Activated CD4-positive, alpha-beta T cell treated with anti-CD3 and anti-CD28 coated beads, Interleukin-2, amount 50 U/mL, for 4 hours (primary cell): ENCODE measurements at regions not wholly inside any gene's neighbourhood (a gene's known extent, or its start where the extent isn't known, plus 50 kb on each side); places are given as distances from the start of the nearest gene placed in this dataset.
"Not testable (repeated sequence)": the region's sequence is repeated elsewhere in the genome, so short reads cannot be mapped to it uniquely, and the experiment has no call there.

Source experiments
- DNase-seq, 2 experiments: peaks; one replicate each; pipeline ENCODE4 v3.0.0-alpha.2; 2020

DNA sequence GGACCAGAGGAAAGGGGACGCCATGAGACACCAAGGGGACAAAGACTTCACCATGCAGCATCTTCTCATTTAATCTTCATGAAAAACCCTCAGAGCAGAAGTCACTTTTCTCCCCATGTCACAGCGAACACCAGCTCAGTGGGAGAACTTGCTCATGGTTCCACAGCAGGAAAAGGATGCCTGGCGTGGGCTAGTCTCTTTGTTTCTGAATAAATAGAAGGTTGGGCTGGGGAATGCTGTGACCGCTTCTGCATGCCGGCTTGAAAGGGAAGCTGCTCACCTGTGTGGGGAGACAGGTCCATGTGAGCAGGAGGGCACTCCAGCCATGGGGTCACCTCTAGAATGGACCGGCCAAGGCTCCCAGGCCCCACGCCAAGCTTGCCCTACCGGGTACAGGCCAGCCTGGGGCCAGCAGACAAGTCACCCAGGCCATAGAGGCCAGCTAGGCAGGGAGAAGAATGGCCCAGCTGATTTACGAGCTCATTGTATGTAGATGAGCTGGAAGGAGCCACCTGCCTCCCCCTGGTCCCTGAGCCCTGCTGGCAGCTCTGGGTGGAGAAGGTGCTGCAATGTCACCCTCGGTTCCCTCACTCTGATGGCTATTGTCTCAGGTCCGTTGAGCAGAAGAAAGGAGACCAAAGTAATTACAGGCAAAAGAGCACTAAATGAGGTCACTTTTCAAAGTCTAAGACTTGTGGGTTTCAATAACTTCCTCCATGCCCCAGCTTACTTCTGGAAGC lies 82.0 kb upstream of the PDZD8 start:
- DNase-seq: no peak

DNA sequence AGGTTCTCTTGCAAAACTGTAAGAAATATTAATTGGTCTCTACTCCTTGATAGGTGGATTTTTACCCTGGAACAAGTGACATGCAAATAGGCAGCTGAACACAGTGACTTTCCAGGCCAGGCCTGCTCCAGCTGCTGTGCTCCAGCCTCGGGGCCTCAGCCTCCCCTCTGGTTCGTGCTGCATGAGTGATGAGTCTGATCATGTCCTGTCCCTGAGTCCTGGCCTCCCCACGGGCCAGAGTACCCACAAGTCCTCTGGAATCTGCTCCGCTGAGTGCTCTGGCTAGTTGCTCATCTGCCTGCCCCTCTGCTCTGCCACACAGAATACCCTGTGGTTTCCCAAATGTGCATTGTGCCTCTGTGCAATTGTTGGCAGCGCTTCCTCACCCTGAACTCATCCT lies 80.1 kb upstream of the PDZD8 start:
- DNase-seq: no peak

DNA sequence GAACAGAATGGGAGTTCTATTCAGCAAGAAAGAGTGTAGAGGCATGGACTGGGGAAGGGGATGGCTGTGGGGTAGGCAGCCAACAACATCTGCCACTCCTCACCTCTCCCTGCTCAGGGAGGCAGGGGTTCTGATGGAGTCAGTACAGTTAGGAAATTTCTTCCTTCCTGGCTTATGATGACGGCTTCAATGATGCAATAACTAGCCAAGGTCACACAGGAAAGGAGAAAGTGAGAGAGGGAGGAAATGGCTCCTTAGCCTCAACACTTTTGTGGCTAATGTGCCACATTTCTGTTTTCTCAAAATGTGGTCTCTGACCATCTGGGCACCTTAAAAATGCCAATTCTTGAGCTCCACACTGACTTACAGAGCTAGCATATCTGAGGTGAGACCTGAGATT lies 79.3 kb upstream of the PDZD8 start:
- DNase-seq: no peak

DNA sequence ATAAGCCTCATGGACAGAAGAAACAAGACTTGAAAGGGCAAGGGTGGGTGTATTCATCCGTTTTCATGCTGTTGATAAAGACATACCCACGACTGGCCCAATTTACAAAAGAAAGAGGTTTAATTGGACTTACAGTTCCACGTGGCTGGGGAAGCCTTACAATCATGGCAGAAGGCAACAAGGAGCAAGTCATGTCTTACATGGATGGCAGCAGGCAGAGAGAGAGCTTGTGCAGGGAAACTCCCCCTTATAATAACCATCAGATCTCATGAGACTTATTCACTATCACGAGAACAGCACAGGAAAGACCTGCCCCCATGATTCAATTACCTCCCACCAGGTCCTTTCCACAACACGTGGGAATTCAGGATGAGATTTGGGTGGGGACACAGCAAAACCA lies 78.2 kb upstream of the PDZD8 start:
- DNase-seq: not testable (repeated sequence)

DNA sequence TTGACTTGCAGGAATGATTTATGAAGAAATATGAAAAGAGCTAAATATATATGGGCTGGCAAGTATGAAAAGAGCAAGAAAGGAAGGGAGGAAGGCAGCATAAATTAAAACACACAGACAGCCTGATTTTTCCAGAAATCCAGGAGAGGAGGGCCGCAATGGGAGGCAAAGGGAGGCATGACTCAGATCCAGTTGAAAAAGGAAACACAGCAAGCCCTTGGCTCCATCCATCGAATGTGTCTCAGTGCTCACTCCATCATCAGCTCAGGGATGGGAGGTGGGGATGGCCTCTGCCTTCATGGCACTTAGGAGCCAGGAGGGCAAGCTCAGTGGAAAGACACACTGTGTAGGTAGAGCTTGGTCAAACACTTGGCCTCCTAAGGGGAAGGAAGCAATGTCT lies 75.7 kb upstream of the PDZD8 start:
- no peak for DNase-seq

DNA sequence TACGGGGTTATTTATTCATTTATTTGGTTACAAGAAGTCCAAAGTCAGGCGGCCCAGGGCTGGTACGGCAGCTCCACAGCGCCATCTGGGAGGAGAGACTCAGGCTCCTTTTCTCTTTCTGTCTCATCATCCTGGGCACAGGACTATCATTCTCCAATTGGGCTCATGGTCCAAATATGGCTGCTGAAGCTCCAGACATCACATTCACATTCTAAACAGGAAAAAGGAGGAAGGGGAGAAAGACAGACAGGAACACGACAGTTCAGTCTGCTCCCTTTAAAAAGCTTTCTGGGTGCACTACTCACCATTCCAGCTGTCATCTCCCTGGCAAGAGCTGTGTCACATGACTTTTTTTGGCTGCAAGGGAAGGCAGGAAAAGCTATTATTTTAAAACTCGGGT lies 74.4 kb upstream of the PDZD8 start:
- no peak for DNase-seq

DNA sequence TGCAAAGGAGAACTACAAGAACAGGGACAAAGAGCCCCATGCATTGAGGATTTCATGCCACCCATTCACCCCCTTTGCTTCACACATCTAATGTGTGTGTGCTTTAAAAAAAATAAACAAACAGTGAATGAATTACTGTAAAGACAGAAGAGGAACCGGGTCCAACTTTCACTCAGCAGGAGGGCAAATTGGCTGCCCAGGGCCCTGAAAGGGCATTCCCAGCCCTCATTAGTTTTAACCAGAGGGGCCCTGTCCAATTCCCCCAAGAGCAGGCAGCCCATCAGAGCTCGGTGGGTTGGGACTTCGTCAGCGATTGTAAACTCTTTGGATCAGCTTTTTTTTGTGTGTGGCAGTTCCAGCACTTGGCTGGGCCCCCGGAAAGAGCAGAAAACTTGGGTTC lies 73.6 kb upstream of the PDZD8 start:
- no peak for DNase-seq

DNA sequence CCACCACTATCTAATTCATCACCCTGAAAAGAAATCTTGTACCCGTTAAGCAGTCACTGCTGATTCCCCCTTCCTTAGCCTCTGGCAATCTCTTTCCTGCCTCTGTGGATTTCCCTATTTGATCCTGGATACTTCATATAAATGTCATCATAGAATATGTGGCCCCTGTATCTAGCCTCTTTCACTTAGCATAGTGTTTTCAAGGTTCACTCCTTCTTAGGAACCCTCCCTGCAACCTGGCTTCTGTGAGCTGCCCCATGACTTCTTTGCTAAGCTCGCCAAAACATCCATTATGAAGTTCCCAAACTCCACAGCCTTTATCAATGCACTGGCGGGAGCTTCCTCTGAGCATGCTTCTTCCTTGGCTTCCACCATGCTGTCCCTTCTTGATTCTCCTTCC lies 70.8 kb upstream of the PDZD8 start:
- DNase-seq: no peak

DNA sequence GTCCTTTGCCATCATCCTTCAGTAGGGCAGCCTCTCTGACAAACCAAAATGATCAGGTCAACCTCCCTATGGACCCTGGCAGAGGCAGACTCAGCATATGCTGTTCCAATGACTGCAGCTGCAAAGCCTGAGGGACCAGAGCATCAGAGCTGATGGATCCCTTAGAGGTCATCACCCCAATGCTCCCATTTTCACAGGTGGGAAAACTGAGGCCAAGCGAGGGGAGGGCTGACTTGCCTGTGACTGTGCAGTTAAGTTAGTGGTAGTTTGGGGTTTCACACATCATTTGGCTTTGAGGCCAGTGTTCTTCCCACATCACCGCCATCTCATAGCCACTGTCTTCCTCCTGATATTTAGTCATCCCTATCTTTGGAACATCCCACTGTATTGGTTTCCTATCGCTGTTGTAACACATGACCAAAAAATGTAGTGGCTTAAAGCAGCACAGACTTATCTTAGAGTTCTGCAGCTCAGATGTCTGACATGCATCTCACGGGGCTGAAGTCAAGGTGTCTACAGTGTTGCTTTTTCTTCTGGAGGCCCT lies 69.3 kb upstream of the PDZD8 start:
- no peak for DNase-seq

DNA sequence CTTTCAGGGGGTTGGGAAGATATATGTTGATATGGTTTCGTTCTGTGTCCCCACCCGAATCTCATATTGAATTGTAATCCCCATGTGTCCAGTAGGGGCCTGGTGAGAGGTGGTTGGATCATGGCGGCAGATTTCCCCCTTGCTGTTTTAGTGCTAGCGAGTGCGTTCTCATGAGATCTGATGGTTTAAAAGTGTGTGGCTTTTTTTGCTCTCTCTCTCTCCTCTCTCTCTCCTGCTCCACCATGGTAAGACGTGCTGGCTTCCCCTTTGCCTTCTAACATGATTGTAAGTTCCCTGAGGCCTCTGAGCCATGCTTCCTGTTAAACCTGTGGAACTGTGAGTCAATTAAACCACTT lies 68.4 kb upstream of the PDZD8 start:
- DNase-seq: no peak

DNA sequence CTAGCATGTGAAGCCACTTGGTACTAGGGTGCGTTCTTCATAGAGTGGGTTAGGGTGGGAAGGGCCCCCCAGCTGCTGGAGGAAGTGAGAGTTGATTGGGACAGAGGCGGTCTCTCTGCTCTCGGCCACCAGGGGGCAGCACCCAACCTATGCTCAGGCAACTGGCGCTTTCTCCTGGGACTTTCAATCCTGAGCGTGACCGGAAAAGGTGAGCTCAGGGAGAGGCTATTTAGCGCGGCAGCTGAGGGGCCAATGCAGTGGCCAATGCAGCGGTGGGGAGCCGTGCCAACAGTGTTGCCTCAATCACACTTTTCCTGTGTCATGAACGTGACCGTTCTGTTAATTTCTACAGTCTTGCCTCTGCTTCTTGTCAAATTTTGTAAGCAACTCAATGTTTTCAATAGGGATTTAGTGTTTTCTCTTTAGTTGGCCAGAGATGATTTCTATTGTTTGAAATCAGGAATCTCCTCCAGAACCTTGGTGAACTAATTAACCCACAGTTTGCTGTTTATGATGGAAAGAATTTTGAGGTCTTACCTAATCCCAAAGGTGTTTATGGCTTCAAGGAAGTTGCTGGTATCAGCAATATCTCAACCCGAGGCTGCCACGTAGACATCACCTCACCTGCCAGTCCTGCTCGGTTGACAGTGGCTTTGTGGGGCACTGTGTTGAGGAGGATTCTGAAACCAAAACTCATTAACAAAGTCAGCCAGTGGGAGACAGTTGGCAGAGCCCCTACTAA lies 67.9 kb upstream of the PDZD8 start:
- peak; percentile 20 to 31 for DNase-seq

DNA sequence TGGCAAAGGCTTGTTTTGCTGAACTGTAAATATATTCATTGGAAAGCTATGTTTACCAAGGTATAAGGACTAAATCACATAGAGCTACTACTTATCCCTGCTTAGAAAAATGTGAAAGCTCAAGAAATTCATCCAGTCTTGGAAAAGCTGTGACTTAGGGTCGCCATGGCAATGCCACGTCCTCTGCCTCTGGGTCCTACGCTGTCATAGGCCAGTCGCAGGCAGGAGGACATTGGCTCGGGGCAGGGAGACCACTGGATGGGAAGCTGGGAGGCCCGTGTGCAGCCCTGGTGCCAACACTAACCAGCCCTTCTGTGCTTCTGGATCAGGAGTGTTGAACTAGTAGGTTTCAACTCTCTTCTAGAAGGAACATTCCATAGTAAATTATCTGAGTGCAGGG lies 67.3 kb upstream of the PDZD8 start:
- DNase-seq: no peak

DNA sequence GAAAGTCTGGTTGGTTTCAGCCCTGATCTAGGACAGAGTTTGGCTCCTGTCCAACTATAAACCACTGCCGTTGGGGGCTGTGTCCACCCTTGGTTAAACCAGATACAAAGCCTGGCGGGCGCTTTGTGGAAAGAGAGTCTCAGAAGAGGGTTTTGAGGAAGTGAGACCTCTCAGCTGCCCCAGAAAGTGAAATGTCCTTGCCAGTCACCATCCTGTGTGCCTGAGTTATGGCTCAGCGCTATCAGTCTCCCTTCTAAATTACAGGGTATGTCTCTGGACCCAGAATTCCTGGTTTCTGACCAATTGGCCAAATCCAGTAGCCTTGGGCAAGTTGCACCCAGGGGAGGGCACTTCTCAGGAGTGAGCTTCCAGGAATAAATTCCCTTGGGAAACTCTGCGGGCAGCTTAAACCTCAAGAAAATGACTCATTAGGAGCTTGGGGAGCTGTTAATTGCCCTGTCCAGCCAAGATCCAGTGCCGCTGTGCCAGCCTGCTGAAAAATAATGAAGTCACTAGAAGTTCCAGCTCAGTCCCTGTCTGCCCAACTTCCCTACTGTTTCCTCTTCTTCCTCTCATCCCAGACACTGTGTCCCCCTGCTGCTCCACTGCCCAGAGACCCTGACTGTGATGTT lies 66.7 kb upstream of the PDZD8 start:
- no peak for DNase-seq

DNA sequence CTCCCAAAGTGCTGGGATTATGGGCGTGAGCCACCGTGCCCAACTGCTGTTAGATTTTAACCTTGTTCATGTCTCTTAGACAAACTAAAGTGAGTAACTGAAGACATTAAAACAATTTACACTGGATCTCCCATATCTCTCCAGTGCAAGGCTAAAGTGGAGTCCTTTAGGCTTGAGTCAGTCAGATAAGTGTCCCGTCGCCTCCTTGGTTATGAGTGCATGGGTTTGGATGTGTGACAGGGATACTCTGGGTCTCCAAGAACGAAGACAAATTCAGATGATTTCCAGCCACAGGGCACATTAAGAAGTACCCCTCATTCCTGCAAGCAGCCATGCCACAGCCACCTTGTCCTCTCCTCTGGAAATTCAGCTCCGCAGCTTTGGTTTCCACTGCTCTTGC lies 66.1 kb upstream of the PDZD8 start:
- DNase-seq: no peak

DNA sequence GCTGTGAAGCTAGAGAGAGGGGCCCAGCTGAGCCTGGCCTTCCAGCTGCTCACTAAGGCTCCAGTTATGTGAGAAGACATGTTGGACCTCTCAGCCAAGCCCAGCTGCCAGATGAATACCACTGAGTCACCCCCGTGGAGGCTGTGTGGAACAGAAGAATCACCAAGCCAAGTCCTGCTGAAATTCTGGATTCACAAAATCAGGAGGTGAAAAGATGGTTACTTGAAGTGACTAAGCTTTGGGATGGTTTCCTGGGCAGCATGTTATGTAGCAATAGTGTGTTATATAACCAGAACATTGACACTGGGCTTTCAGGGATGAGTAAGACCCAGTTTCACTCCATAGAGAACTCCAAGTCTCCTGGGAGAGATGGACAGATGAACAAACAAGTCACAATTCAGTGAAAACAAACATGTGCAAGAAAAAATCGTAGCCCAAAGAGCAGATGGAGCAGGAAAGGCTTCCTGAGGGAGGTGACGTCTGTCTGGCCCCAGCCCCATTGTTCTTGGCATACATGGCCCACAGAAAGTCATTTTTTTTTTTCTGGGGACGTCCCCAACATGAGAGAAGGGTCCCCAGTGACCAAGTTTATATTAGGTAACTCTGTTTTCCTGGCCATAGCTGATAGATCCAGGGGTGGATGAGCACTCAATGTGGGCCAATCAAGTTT lies 64.1 kb upstream of the PDZD8 start:
- DNase-seq: no peak

DNA sequence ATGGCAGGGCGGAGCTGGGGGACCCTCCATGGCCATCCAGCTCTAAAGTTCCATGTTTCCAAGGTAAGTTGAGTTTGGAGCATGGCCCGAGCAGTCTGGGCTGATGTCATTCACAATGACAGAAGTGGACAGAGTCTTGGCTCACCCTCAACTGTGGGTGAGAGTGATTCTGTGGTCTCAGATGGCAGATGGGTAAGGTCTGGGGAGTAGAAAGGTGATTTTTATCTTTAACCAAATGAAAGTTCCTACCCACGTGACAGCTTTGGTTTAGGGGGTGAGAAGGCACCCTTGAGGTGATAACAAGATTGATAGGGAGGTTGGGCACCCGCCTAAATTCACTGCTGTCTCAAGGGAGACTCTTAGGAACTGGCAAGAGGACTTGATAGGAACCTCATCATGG lies 57.6 kb upstream of the PDZD8 start:
- DNase-seq: no peak

DNA sequence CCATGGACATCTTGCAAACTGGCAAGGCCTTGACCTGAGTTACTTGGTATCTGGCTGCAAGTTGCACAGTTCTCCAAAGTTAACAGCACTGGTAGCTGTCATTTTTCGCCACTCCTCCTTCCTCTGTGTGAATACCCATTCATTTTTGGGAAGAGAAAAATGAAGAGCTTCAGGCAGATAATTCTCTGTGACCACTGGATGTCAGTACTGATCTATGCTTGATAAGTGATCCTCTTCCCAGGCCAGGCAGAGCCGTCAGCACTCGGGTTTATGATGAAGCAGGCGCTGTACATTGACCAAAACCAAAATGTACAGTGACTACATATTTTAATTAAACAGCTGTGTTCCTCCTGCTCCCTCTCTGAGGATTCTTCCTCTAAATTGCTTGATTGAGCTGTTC lies 55.9 kb upstream of the PDZD8 start:
- no peak for DNase-seq

DNA sequence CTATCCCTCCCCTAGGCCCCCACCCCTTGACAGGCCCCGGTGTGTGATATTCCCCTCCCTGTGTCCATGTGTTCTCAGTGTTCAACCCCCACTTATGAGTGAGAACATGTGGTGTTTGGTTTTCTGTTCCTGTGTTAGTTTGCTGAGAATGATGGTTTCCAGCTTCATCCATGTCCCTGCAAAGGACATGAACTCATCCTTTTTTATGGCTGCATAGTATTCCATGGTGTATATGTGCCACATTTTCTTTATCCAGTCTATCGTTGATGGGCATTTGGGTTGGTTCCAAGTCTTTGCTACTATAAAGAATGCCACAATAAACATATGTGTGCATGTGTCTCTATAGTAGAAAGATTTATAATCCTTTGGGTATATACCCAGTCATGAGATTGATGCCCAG lies 55.3 kb upstream of the PDZD8 start:
- DNase-seq: not testable (repeated sequence)

DNA sequence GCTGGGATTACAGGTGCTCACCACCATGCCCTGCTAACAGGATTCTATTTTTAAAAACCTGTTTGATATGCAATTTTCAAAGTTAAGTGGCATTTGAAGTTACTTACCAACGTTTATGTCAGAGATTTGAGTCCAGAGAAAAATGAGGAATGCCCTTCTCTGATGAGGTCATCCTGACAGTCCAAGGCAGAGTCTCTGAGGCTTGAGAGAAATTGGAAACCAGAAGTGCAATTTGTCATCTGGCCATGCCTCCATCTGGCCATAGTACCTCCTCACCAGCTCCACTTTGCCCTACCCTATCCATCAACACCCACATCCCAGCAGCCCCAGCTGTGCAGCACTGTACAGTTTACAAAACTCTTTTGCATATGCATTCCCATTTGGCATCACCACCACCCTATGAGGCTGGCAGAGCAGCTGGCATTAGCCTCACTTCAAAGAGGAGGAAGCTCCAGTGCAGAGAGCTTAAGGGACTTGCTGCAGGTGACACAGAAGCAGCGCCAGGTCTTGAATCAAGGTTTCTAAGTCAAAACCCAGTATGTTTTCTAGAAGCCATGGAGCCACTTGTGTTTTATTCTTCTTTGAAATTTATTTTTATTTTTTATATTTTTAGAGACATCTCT lies 54.5 kb upstream of the PDZD8 start:
- DNase-seq: no peak

DNA sequence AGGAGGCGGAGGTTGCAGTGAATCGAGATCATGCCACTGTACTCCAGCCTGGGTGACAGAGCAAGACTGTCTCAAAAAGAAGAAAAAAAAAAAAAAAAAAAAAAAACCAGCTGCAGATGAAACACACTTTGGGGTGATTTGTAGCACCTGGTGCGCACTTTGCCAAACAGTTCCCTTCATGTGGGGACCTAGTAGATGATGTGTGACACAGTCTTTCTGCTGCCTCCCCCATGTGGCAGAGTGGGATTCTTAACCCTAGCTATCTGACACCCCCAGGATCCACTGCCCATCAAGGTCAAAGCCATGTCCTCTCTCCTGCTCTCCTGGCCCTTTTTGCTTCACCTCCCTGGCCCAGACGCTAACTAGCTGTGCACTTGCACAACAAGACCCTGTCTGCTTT lies 52.1 kb upstream of the PDZD8 start:
- DNase-seq: no peak

DNA sequence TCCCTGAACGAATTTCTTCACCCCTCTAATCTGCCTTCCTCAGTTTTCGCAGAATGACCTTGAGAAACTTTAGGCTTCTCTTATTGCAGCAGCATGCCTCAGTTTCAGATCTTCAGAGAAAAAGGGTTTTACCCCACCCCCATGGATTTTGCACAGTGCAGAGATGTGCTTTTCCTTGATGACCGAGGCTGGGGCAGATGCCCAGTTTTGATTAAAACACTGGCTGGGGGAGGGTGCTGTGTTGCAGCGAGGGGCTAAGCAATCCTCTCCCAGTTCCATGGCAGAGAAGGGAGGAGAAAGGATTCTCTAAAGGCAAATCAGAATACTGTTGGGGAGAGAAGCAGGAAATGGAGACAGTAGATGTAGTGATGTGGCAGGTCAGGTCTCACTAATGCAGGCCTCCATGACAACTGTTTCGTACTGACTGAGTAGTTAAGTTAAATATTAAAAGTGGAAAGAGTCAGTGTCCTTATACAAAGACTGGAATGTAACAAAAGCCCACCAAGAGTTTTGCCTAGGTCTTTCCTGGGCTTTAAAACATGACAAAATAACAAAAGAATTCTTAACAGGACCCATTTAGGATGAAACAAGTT lies 50.8 kb upstream of the PDZD8 start:
- DNase-seq: no peak

DNA sequence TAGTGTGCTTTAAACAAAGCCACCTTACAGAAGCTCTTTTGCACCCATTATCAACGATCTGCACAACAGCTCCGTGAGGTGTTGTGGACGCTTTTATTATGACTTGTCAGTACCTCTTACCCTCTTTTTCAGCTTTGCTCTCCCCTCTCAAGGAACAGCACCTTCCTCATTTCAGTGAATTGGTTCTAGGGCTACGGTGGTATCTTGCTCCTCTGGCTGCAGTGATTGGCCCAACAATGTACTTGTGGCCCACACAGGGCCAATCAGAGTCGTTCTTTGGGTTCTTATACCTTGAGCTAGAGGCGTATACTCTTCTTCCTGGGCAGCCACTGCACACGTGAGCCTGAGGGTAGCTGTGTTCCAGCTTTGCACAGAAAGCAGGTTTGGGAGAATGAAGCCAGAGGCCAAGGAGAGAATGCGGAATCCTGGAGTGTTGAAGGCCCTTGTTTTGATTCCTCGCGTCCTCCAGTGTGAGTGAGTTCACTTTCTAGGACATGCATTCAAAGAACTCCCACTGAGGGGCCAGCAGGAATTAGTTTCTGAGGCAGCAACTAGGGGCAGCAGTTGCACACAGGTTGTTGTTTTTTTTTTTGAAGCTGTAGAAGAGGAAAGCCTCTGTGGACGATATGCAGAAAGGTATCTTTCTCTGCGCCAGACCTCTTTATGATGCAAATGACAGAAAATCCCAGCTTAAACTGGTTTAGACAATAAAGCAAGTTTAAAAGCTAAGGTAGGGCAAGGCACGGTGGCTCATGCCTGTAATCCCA lies 49.8 kb upstream of the PDZD8 start:
- DNase-seq: no peak
